Endodermal cell (in vitro differentiated cells): ENCODE measurements at regions not wholly inside any gene's neighbourhood (a gene's known extent, or its start where the extent isn't known, plus 50 kb on each side); places are given as distances from the start of the nearest gene placed in this dataset.

ENCODE experiments used
- DNase-seq: peaks from one replicate; pipeline ENCODE4 v3.0.0-alpha.2; 2017
- H3K27ac ChIP-seq: 2 replicates; pipeline ENCODE4 v1.5.1; 2013; ENCODE audit warnings: mild to moderate bottlenecking, low read depth, low read length, moderate library complexity
- H3K27me3 ChIP-seq: 2 replicates; pipeline ENCODE4 v1.6.1; 2013; ENCODE audit warnings: mild to moderate bottlenecking, low read length, moderate library complexity; ENCODE audit not compliant: insufficient read depth, control insufficient read depth, poor library complexity, severe bottlenecking
- H3K36me3 ChIP-seq: 2 replicates; pipeline ENCODE4 v1.7.0; 2013; ENCODE audit warnings: mild to moderate bottlenecking, low read length, moderate library complexity; ENCODE audit not compliant: control insufficient read depth, insufficient read depth
- H3K4me1 ChIP-seq: one replicate; pipeline ENCODE4 v1.7.0; 2013; ENCODE audit warnings: low read length; ENCODE audit not compliant: control insufficient read depth, insufficient read depth
- H3K4me3 ChIP-seq: 2 replicates; pipeline ENCODE4 v1.5.1; 2013; ENCODE audit warnings: mild to moderate bottlenecking, low read length, moderate library complexity
- H3K9ac ChIP-seq: 2 replicates; pipeline ENCODE4 v1.6.1; 2013; ENCODE audit warnings: mild to moderate bottlenecking, low read length, moderate library complexity; ENCODE audit not compliant: poor library complexity, severe bottlenecking; ENCODE audit errors: extremely low read depth
- H3K9me3 ChIP-seq: 2 replicates; pipeline ENCODE4 v1.6.1; 2013; ENCODE audit warnings: mild to moderate bottlenecking, low read length, moderate library complexity; ENCODE audit not compliant: control insufficient read depth
- H3K27ac Mint-ChIP-seq: 2 replicates; pipeline ENCODE4 v1.8.0; 2020; ENCODE audit warnings: mixed read lengths
- H3K27me3 Mint-ChIP-seq: 2 replicates; pipeline ENCODE4 v1.8.0; 2021; ENCODE audit warnings: mild to moderate bottlenecking, mixed read lengths; ENCODE audit not compliant: insufficient read depth
- H3K36me3 Mint-ChIP-seq: 2 replicates; pipeline ENCODE4 v1.8.0; 2020; ENCODE audit warnings: low read depth, mixed read lengths
- H3K4me1 Mint-ChIP-seq: 2 replicates; pipeline ENCODE4 v1.8.0; 2020; ENCODE audit warnings: mixed read lengths
- H3K4me3 Mint-ChIP-seq: 2 replicates; pipeline ENCODE4 v1.8.0; 2020; ENCODE audit warnings: mild to moderate bottlenecking, moderate library complexity, mixed read lengths
- H3K9me3 Mint-ChIP-seq: 2 replicates; pipeline ENCODE4 v1.8.0; 2020; ENCODE audit warnings: mild to moderate bottlenecking, mixed read lengths
- WGBS, 2 experiments: methylation state at CpG; one replicate each; pipeline versions ENCODE4 v1.1.5 to v1.1.7; 2013; ENCODE audit warnings: missing lambda C conversion rate in 2 of 2, mixed read lengths in 1 of 2; ENCODE audit not compliant: insufficient coverage in 1 of 2, insufficient read length in 1 of 2; 5-methylcytosine and 5-hydroxymethylcytosine counted together
- TF ChIP-seq, protein P1 (sequence below): fragments of 200-600 bp; sonication (generic); conservative IDR thresholded peaks from 2 replicates; pipeline ENCODE4 v1.5.0; 2021; ENCODE audit warnings: antibody characterized with exemption, mild to moderate bottlenecking

DNA sequence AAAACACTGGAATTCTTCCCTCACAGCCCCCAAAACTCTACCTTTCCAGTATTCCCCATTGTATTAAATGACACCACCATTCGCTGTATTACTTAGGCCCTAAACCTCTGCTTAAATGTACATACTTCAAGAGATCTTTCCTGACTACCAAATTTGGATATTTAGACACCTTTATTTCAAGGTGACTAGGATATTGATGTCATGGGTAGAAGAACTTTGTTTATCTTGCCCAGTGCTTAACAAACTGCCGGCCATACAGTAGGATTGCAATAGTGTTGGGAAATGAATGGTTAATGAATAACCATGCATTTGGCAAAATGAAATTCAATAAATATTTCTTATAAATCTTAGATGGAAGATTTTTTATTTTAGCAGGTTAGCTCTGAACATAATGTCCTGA is 86.2 kb upstream of the CA10 start:
- TF ChIP-seq, protein P1, sequence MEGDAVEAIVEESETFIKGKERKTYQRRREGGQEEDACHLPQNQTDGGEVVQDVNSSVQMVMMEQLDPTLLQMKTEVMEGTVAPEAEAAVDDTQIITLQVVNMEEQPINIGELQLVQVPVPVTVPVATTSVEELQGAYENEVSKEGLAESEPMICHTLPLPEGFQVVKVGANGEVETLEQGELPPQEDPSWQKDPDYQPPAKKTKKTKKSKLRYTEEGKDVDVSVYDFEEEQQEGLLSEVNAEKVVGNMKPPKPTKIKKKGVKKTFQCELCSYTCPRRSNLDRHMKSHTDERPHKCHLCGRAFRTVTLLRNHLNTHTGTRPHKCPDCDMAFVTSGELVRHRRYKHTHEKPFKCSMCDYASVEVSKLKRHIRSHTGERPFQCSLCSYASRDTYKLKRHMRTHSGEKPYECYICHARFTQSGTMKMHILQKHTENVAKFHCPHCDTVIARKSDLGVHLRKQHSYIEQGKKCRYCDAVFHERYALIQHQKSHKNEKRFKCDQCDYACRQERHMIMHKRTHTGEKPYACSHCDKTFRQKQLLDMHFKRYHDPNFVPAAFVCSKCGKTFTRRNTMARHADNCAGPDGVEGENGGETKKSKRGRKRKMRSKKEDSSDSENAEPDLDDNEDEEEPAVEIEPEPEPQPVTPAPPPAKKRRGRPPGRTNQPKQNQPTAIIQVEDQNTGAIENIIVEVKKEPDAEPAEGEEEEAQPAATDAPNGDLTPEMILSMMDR: no peak
- H3K36me3 Mint-ChIP-seq: no peaks in the 10 kb centered on the region
- no peak overlapping the region for H3K4me3 ChIP-seq
- no peaks in the 10 kb centered on the region for H3K36me3 ChIP-seq
- no peaks in the 10 kb centered on the region for H3K27me3 Mint-ChIP-seq
- H3K4me1 ChIP-seq: no peaks in the 10 kb centered on the region
- peaks cover 4% of the 10 kb centered on the region for H3K4me1 Mint-ChIP-seq
- peaks cover 22% of the 10 kb centered on the region for H3K9me3 ChIP-seq
- no peak overlapping the region for H3K27ac Mint-ChIP-seq
- no peaks in the 10 kb centered on the region for H3K9me3 Mint-ChIP-seq
- H3K9ac ChIP-seq: no peak overlapping the region
- no peak overlapping the region for H3K27ac ChIP-seq
- no peak for DNase-seq
- 94% methylated on average over 2 of the region's 2 CpGs; no CpG with 5 or more reads in 1 of the 2 experiments for WGBS, 2 experiments
- H3K27me3 ChIP-seq: peaks cover 3% of the 10 kb centered on the region
- H3K4me3 Mint-ChIP-seq: no peak overlapping the region

DNA sequence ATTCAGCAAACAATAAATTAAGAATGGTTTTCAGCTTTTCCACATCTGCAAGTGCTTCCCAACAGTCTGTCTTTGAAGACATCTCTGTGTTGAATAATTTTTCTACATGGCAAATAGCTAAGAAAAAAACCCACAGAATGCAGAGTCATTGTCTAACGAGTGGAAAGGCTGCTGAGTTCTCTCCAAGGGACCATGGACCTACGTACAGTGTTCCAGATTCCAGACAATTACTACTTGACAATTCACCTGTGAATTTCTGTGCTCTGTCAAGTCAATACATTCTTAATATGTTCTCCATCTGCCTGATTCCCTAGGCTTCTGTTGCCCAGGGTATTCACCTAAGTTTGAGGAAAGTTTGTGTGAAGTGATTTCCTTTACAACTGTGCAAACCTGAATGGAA is 83.8 kb upstream of the CA10 start:
- H3K4me1 ChIP-seq: no peaks in the 10 kb centered on the region
- Mint-ChIP-seq H3K9me3 (no peaks in the 10 kb centered on the region), H3K27ac (no peak overlapping the region), H3K4me1 (peaks cover 9% of the 10 kb centered on the region), H3K36me3 (no peaks in the 10 kb centered on the region), H3K27me3 (no peaks in the 10 kb centered on the region), H3K4me3 (no peak overlapping the region)
- H3K36me3 ChIP-seq: no peaks in the 10 kb centered on the region
- no peak overlapping the region for H3K9ac ChIP-seq
- no peak overlapping the region for H3K27ac ChIP-seq
- TF ChIP-seq, protein P1: no peak
- H3K9me3 ChIP-seq: peaks cover 18% of the 10 kb centered on the region
- no peak for DNase-seq
- H3K27me3 ChIP-seq: peaks cover 3% of the 10 kb centered on the region
- no peak overlapping the region for H3K4me3 ChIP-seq
- WGBS, 2 experiments: 56 to 71% methylated on average over 2 of the region's 2 CpGs

DNA sequence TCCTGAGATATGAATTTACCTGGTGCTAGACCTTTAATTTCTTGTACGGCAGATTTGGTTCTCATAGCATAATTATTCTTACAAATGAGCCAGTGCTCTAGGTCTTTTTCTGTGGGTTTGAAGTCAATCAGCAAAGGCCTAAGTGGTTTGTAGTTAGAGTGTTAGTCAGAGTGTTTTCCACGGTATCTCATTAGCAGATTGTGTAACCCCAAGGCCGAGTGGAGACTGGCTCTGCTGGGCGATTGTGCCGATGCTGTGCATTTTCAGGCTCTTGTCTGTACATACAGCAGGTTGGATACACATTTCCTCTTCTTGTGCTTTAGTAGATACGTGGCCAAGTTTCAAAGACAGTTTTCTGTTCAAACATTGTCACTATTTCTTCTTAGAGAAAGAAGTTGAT is 78.6 kb upstream of the CA10 start:
- H3K4me1 ChIP-seq: no peaks in the 10 kb centered on the region
- H3K27ac ChIP-seq: no peak overlapping the region
- H3K9me3 Mint-ChIP-seq: no peaks in the 10 kb centered on the region
- H3K36me3 Mint-ChIP-seq: no peaks in the 10 kb centered on the region
- no peak overlapping the region for H3K4me3 ChIP-seq
- H3K36me3 ChIP-seq: no peaks in the 10 kb centered on the region
- peaks cover 12% of the 10 kb centered on the region for H3K9me3 ChIP-seq
- H3K27me3 ChIP-seq: no peaks in the 10 kb centered on the region
- peaks cover 2% of the 10 kb centered on the region for H3K27me3 Mint-ChIP-seq
- H3K9ac ChIP-seq: no peak overlapping the region
- H3K27ac Mint-ChIP-seq: no peak overlapping the region
- TF ChIP-seq, protein P1: no peak
- WGBS, 2 experiments: 78 to 100% methylated on average over 4 to 6 of the region's 6 CpGs
- no peak overlapping the region for H3K4me3 Mint-ChIP-seq
- DNase-seq: no peak
- peaks cover 9% of the 10 kb centered on the region for H3K4me1 Mint-ChIP-seq
